ENCODE measurements at regions not wholly inside any gene's neighbourhood (a gene's known extent, or its start where the extent isn't known, plus 50 kb on each side); places are given as distances from the start of the nearest gene placed in this dataset.

DNA sequence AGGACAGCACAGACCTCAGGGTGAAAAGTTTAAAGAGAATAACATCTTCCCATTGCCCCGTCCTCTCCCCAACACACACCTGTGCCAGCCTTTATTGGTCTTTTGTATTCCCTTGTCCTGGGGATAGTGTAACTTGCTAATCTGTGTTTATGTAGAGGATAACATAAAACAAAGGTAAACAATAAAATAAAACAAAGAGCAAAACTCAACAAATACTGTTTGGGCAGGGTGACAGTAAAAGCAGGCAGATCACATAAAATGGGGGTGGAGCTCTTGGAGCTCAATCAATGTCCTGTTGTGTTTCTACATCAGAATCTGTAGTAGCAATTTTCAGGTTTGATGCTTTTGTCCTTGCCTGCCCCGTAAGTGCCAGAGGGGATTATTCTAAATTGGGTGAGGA is 1939.7 kb downstream of the TP53TG3F start:
- DNase-seq = no peak

DNA sequence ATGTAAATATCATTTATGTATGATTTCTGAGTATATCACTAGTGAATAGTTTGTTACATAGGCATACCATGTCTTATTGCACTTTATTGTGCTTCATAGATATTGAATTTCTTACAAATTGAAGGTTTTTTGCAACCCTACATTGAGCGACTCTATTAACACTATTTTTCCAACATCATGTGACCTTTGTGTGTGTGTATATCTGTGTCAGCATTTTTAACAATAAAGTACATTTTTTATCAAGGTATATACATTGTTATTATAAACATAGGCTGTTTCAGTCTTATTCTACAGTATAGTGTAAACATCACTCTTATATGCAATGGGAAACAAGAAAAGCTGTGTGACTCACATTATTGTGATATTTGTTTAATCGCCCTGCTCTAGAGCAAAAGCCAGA is 1944.9 kb downstream of the TP53TG3F start:
- no peak for DNase-seq

DNA sequence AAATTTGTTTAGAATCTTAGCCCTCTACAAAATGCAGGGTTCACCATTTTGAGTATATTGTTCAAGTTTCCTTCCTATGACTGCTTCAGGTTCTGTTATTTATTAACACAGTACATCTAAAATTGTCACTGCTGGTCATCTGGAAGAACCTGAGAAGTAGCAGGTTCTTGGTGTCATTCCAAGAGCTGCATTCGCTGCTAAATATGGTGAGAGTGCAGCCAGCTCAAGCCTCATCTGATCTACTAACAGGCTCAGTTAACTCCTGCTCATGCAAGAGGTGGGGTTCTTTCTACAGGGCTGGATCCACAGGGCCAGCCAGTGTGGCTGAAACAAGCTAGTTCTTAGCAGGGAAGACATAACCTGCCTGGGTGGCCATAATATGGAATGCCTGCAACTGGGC is 1946.1 kb downstream of the TP53TG3F start:
- no peak for DNase-seq

DNA sequence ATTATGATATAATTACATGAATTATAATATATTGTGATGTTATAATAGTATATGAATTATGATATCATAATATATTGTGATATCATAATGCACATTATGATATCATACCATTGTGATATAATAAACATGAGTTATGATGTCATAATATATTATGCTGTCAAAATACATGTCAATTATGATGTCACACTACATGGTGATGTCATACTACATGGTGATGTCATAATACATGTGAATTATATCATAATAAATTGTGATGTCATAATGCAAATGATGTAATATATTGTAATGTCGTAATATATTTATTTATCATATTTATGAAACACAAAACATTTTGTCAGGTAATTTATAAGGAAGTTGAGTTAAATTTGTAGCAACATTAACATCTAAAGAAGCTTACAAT is 1950.1 kb downstream of the TP53TG3F start:
- DNase-seq = no peak

DNA sequence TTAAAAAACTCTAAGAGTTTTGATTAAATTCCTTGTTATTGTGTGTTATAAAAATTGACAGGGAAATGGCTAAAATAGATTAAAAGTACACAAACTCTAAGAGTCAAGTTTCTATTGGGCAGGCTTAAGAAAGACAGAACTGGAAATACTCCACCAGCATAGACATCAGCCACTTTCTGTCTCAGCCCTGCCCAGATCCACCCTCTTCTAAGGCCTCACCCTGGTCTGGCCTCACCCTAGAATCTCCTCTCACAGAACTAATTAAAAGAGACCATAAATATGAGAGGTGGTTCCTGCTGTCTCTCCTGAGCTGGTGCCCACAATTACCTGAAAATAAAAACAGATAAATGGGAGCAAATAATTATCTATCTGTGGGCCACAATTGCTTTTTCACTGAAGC is 1951.0 kb downstream of the TP53TG3F start:
- no peak for DNase-seq

DNA sequence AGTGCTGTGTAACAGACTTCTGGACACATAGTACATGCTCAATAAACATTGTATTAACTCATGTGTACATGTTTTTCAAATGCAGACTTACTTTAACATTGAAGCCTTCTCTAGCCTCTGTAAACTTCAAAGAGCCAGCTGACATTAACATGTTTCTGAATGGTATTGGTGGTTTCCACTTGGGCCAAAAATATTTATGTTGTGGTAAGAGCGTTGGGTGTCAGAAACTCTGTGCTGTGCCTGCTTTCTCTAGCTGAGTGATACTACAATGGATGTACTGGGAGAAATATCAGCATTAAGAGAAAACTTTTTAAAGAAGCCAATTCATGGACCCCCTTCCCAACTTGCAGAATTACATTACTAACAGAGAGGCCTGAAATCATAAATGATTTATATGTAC is 1951.7 kb downstream of the TP53TG3F start:
- DNase-seq = no peak

DNA sequence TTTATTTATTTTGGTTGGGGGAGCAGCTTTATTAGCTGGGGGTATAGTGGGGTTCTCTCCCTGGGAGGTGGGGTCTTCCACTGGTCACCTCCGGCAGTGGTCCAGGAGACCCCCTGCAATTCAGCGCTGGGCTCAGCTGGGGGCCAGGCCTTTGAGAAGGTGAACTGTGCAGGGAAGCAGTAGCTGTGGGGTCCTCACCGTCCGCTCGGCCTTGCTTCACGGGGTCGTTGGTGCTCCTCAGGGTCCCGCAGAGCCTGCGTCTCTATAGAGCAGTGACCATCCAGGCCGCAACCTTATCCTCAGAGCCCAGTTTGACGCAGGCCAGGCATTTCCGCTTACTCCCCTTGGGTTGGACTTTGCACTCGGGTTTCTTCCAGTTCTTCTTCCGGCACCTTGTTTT is 1954.7 kb downstream of the TP53TG3F start:
- no peak for DNase-seq

DNA sequence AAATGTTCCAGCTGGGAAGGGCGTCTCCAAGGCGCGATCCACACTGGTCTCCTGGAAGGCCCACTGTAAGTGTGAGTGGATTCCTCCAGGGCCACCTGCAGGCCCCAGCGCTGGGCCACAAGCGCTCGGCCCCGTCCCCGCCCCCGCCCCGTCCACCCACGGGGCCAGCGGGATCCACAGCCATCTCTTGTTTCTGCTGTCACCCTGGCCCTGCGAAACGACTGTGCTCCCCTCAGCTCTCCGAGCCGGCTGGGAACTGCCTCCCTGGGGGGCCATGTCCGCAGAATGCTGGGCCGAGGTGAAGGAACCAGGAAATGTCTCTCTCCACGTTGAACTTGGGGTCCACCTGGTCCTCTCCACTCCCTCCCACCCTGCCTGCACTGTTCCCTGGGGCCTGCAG is 1955.2 kb downstream of the TP53TG3F start:
- no peak for DNase-seq

DNA sequence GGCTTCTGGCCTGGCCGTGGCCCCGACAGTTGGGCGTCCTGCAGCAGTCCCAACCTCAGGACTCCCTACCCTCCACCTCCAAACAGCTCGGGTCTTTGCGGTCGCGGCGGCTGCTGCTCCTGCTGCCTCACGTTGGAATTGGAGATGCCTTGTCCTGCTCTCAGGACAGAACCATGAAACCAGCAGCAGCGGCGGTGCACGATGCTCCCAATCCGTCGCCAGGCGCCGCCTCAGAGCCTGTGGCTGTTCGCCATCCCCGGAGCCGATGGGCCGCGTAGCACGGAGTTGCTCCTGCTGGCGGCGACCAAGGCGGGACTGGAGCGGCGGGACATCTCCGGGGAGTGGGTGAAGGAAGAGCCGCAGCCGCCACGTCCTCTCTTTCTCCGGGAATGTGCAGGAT is 1965.9 kb downstream of the TP53TG3F start:
- no peak for DNase-seq

DNA sequence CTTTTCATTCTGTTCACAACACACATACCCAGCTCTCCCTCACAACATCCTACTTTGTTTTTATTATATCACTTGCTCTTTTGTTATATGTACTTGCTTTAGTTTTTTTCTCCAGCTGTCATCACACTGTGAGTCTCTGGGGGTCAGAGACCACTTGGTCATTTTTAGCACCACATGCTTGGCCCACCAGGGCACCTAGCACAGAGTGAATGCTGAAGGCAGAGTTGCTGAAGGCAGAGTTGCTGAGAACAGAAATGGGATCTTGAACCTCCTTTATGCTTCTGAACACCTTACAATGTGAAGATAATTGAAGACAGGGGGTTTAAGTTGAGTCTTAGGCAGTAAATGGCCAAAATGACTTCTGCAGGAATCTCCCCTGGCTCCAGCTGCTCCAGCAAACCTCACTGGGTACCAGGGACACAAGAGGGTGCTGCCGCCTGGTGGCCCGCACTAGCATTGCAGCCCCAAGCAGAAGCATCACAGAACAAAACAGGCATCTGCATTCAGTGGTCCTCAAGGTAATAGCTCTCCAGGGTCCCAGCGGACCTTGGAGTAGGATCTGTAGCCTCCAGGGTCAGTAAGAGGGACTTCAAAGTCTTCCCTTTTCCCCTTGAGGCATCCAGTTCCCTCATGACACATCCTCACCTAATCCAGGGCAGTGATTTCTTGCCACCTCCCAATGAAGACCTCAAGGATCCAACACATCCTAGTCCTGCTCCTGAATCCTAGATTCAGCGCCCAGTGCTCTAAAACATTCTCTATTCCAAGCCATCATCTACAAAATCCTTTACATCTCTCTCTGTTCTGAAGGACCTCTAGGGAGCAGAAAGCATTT is 1972.6 kb downstream of the TP53TG3F start:
- no peak for DNase-seq

DNA sequence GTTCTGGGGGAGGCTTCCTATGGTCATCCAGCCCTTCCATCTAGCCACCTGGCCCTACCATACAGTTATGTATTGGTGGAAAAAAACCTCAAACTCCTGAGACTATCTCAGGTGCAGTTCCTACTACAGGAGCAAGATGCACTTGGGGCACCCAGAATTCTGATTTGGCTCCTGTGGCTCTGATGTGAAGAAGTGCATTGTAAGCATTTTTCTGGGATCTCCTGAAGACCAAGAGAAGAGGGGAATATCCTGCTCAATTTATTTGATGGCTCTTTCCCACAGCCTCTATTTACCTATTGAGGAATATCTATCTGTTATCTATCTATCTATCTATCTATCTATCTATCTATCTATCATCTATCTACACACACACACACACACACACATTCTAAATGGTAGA is 1981.5 kb downstream of the TP53TG3F start:
- DNase-seq = no peak

DNA sequence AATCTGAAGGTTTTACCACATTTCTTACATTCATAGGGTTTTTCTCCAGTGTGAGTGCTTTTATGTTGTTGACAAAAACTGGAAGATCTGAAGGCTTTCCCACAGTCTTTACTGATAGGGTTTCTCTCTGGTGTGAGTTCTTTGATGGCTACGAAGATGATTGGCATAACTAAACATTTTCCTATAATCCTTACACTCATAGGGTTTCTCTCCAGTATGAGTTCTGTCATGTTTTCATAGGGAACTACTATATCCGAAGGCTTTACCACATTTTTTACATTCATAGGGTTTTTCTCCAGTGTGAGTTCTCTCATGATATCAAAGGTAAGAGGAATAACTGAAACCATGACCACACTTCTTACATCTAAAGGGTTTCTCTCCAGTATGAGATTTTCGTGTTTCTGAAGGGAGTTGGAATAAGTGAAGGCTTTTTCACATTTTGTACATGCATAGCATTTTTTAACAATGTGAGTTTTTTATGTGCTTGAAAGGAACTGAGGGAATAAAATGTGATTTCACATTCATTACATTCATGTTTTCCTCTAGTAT is 1987.7 kb downstream of the TP53TG3F start:
- DNase-seq = no peak

DNA sequence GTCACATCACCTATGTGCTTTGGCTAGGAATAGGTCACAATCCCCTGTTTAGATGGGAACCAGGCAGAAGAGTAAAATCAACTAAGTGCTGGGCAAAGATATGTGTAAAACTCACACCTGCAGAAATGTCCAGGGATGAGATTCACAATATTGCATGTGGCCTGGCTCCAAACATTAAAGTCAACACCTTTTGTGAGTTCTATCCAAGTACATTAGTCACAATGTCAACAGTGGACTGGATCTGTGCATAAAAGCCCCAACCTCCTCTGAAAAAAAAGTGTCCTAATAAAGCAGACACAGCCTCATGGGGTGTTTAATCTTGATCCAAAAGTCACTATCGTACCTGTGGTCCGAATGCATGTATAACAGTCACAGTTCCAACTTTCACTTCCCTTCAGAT is 1990.3 kb downstream of the TP53TG3F start:
- no peak for DNase-seq

DNA sequence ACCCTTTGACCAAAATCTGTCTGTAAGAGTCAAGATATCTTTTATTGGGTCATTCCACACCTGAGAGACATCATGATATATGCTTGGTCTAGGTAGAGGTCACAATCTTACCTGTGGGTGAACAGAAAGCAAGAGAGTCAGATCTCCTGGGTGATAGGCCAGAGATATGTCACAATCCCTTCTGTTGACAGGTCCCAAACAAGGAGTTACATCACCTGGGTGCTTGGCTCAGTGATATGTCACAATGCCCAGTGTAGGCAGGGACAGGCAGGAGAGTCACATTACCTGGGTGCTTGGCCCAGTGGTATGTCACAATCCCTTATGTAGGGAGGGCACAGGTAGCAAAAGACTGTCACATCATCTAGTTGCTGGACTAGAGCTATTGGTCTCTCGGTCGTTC is 1991.2 kb downstream of the TP53TG3F start:
- DNase-seq = no peak

DNA sequence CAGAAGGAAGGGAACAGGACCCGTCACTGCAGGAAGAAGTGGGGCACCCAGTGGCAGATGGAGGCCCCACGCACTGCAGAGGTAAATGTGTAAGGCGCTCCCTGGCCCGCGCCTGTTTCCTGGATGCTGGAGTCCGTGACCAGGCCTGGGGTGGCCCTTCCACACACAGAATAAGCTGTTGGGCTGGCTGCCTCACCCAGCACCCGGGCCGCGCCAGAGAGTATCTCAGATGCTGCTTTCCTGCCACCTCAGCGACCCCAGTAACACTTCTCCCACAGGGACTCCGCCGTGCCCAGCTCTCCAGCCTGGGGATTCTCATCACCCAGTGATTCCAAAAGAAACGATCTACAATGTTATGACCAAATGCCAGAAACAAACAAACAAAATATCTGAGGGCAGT is 1993.1 kb downstream of the TP53TG3F start:
- no peak for DNase-seq

DNA sequence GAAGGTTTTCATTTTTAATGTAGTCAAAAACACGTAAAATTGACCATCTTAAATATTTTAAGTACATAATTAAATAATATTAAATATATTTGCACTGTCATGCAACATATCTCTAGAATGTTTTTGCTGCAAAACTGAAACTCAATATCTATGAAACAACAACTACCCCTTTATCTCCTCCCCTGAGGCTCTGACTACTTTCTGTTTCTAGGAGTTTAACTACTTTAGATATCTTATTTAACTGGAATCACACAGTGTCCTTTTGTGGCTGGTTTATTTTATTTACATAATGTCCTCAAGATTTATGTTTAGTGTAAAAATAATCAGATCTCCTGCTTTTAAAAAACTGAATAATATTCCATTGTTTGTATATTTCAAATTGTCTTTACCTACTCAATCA is 2003.9 kb downstream of the TP53TG3F start:
- DNase-seq = no peak

DNA sequence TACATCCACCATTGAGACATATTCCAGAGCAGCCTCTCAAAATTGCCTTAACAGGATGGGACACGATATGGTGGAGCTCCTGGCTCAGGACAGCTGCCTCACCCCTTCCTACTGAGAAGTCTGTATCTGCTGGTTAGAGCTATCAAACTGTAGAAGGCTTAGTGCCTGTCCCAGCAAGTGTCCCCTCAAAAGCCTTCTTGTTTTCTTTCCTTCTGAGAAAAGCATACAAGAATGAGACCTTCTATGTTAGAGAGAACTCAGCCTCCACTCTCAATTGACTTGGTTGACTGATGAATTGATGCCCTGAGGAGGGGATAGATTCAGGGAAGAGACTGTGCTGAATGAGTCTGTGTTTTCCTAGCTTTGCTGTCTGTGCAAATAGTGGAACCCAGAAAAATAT is 2020.9 kb downstream of the TP53TG3F start:
- no peak for DNase-seq

DNA sequence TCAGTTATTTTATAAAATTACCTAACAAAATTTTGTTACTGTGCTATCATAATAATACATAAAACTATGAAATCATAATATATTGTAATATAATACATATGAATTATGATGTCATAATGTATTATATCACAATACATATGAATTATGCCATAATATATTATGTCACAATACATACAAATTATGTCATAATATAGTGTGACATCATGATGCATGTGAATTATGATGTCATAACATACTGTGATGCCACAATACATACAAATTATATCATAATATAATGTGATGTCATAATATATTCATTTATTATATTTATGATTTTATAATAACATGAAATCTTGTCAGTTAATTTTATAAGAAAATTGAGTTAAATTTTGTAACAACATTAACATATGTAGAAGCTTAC is 2021.6 kb downstream of the TP53TG3F start:
- DNase-seq = no peak

DNA sequence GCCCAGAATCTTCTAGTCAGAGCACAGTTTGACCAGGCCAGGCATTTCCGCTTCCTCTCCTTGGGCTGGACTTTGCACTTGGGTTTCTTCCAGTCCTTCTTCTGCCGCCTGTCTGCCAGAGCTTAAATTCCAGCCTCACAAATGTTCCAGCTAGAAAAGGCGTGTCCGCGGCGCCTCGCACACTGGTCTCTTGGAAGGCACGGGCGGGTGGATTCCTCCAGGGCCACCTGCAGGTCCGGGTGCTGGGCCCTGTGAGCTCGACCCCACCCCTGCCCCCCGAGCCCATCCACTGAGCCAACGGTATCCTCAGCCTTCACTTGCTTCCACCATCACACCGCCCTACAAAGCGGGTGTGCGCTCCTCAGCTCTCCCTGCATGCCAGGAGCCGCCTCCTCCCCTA is 2026.5 kb downstream of the TP53TG3F start:
- no peak for DNase-seq

DNA sequence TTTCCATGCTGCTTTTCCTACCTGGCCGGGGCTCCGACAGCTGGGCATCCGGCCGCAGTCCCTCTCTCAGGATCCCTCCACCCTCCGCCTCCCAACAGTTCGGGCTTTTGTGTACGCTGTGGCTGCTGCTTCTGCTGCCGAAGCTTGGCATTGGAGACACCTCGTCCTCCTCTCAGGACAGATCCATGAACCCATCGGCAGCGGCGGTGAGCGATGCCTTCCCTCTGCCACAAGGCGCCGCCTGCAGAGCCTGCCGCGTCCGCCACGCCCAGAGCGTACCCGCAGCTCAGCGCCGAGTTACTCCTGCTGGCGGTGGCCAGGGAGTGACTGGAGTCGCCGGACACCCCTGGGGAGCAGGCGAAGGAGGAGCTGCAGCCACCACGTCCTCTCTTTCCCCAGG is 2032.8 kb downstream of the TP53TG3F start:
- no peak for DNase-seq

DNA sequence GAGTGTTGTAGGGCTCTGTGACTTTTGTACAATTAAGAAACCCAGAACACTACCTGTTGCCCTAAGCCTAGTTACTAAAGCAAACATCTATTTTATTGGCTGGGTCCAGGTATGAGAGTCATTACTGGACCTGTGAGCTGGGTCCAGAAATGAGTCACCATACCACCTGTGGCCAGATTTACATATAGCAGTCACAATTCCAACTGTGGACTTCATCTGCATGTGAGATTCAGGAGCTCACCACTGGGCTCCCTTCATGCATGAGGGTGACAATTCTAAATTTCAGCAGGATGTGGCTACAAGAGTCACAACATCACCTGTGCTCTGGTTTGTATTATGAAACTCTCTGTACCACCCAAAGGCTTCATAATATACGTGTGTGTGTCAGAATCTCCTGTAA is 2038.0 kb downstream of the TP53TG3F start:
- no peak for DNase-seq

DNA sequence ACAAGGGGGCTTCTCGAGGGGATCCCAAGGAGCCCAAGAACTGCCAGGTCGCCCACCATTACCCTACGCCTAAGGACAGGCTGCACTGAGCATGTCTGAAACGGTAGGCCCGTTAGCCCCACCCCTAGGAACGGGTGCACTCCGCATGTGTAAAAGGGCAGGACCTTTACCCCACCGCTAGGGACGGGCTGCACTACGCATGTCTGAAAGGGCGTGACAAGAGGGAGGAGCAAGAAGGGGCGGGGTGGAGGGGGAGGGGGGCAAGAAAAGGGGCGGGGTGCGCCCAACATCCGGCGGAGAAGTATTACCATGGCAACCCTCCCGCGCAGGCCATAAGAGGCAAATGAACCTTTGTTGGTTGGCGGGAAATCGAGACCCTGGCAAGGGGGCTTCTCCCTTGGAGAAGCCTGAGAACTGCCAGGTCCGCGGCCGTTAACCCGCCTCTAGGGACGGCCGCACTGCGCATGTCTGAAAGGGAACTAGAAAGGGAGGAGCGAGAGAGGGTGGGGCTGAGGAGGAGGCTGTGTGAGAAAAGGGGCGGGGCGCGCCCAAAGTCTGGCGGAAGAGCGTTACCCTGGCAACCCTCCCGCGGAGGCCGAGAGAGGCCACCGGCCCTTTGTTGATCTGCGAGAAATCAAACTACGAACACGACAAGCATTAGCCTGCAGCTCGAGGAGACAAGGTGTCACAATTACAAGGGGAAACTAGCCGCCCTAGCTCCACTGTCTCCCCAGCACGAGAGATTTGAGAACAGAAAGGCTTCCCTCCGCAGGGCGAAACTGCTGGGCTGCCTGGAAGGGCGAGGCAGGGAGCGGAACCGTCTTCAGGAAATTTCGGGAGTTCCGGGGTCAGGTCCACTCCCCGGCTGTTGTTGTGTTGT is 2046.8 kb downstream of the TP53TG3F start:
- DNase-seq = no peak

DNA sequence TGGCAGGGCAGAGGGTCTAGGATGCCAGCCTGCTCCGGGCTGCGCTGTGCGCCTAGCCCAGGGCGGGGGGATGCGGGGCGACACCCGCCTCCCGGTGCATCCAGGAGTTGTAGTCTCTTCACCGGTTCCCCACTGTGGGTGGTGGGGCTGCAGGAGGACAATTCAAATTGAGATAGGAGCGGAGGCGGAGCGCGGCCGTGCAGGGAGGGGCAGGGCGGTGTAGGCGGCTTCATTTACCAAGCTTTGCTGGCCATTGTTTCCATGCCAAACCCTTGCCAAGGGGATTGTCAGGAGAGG is 2047.4 kb downstream of the TP53TG3F start:
- no peak for DNase-seq

DNA sequence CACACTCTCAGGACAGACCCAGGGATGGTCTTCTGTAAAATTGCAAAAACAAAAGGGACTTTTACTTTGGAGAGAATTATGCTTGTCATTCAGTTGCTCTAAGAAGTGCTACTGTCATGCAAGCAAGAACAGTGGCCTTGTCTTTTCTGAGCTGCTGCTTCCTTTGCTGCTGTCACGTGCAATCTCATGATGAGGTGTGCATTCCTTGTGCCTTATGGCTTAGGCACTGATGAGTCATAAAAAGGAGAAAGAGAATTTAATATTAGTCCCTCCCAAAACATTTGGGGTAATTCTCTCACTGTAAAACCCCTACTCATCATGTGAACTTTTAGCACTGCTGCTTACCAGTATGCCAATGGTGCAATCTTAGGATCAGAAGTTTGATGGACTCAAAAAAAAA is 2051.3 kb downstream of the TP53TG3F start:
- no peak for DNase-seq
